Tibial artery (tissue), 4 donors: ENCODE measurements at regions not wholly inside any gene's neighbourhood (a gene's known extent, or its start where the extent isn't known, plus 50 kb on each side); places are given as distances from the start of the nearest gene placed in this dataset.

ENCODE experiments used
- DNase-seq, 2 donors: peaks; one replicate each; pipeline ENCODE4 v3.0.0-alpha.2; 2019
- H3K27ac ChIP-seq, 2 donors: fragments of 200-600 bp; sonication (generic) in 1 of 2; 1 replicate in 1 of 2; 2 replicates in 1 of 2; pipeline ENCODE4 v1.5.1; 2018 to 2019; ENCODE audit warnings: mild to moderate bottlenecking in 1 of 2
- H3K27me3 ChIP-seq, 2 donors: fragments of 200-600 bp; sonication (generic) in 1 of 2; one replicate each; pipeline versions ENCODE4 v1.5.1 to v1.6.0; 2016 to 2019
- H3K36me3 ChIP-seq, 3 donors: fragments of 200-600 bp; sonication (generic) in 2 of 3; one replicate each; pipeline ENCODE4 v1.5.1; 2016 to 2019; ENCODE audit warnings: mild to moderate bottlenecking in 2 of 3
- H3K4me1 ChIP-seq, 4 donors: fragments of 200-600 bp; sonication (generic) in 2 of 4; 1 replicate in 3 of 4; 2 replicates in 1 of 4; pipeline ENCODE4 v1.5.1; 2016 to 2019
- H3K4me3 ChIP-seq, 2 donors: fragments of 200-600 bp; sonication (generic) in 1 of 2; 1 replicate in 1 of 2; 2 replicates in 1 of 2; pipeline ENCODE4 v1.5.1; 2018 to 2019; ENCODE audit warnings: mild to moderate bottlenecking in 2 of 2
- H3K9me3 ChIP-seq, 3 donors: fragments of 200-600 bp; sonication (generic) in 1 of 3; one replicate each; pipeline ENCODE4 v1.5.1; 2016 to 2019
- CTCF ChIP-seq, 2 experiments: fragments of 200-600 bp in 1 of 2; fragments of 450-650 bp in 1 of 2; IDR thresholded peaks; one replicate each; pipeline ENCODE4 v1.5.1; 2017 to 2019; ENCODE audit warnings: antibody characterized with exemption in 2 of 2, mild to moderate bottlenecking in 1 of 2, moderate library complexity in 1 of 2
- intact Hi-C: fragments of 100-400 bp; cut with DNase I; formaldehyde crosslinking; loops from one replicate; pipeline ENCODE4 v1.15.0; 2023; ENCODE audit warnings: low total_unique reads

DNA sequence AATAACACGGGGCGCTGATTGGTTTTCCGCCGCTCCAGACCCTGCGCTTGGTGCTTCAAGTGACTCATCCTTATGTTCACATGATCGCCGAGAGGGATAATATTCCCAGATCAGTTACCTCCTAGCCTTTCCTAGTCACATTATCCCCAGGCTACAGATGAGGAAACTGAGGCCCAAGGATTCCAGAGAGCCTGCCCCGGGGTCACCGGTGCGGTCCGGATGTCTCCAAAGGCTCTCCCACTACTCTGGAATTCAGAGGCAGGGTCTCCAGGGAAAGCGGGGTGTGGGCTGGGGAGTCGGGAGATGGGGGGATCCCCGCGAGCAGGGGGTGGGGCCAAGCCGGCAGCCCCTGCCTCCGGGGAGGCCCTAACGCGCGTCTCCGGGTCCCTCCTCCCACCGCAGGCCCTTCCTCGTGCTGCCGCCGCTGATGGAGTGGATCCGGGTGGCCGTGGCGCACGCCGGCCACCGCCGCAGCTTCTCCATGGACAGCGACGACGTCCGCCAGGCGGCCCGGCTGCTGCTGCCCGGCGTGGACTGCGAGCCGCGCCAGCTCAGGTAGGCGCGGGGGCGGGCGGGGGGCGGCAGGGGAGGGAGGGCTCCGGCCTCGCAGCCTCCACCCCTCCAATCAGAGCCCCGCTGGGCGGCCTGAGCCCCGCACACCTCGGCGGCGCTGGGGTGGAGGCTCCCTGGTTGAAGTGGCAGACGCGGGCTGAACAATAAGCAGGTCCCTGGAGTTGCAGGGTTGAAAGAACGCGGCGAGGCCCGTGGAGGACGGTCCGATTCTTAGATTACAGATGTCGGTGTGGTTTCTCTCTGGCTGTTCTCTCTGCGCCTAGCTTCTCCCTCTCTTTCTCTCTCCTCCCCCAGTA lies 104.6 kb upstream of the PWP1 start:
- Histone ChIP-seq H3K9me3 (no peaks in the 10 kb centered on the region), H3K4me3 (peak overlapping the region in 1 of 2 donors; percentile 7), H3K4me1 (peaks cover 0 to 7% (median 3%) of the 10 kb centered on the region in 4 donors), H3K36me3 (no peaks in the 10 kb centered on the region), H3K27ac (no peak overlapping the region), H3K27me3 (peaks cover 0 to 23% of the 10 kb centered on the region in 2 donors)
- intact Hi-C loops: no loop called here
- no peak for DNase-seq
- no peak for TF ChIP-seq CTCF (IDR thresholded peaks at IDR 0.05)

DNA sequence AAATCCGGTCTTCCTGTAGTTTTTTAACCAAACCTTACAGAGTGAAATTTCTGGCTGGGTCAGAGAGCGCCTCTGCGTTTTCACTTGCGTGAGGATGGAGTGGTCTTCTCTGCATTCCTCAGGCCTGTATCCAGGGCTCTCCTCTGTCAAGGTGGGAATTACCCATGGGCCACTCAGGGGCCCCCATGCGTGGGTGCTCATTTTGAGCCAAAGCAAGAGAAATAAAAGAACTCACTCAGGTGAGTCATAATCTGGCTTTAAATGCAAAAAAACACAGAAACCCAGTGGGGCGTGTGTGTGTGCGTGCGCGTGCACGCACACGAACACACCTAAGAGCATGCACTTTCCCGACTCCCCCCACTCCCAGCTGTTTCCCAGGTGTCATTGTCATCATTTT lies 104.0 kb upstream of the PWP1 start:
- Histone ChIP-seq H3K4me3 (no peak overlapping the region), H3K9me3 (no peaks in the 10 kb centered on the region), H3K27ac (no peak overlapping the region), H3K4me1 (peaks cover 0 to 7% (median 3%) of the 10 kb centered on the region in 4 donors), H3K36me3 (no peaks in the 10 kb centered on the region), H3K27me3 (peaks cover 0 to 23% of the 10 kb centered on the region in 2 donors)
- intact Hi-C loops: no loop called here
- no peak for DNase-seq
- TF ChIP-seq CTCF (IDR thresholded peaks at IDR 0.05): no peak

GRCh38 chr12:107583551-107583950 lies 102.0 kb upstream of the PWP1 start:
- intact Hi-C loops: no loop called here
- no peak for TF ChIP-seq CTCF (IDR thresholded peaks at IDR 0.05)
- no peak overlapping the region for H3K4me3 ChIP-seq
- H3K4me1 ChIP-seq: peaks cover 0 to 7% (median 3%) of the 10 kb centered on the region in 4 donors
- peaks cover 0 to 11% (median 0%) of the 10 kb centered on the region in 3 donors for H3K9me3 ChIP-seq
- H3K36me3 ChIP-seq: no peaks in the 10 kb centered on the region
- no peak for DNase-seq
- H3K27me3 ChIP-seq: peaks cover 0 to 23% of the 10 kb centered on the region in 2 donors
- no peak overlapping the region for H3K27ac ChIP-seq

DNA sequence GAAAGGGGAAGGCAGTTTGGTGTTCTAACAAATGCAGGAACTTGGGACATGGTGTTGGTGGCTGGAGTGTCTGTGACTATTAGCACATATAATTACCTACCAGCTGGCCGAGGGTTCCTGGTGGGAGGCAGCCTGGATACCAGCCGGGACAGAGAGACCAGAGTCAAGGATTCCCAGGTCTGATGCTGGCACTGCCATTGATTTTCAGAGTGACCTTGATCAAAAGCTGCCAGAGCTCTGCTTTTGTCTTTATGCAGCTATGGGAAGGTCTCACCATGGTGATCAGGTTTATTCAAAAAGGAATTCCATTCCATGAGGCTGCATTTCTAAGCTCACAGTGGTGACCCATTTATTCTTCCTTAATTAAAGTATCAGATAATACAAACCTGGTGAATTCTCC lies 101.0 kb upstream of the PWP1 start:
- Histone ChIP-seq H3K27ac (no peak overlapping the region), H3K4me1 (peaks cover 0 to 7% (median 3%) of the 10 kb centered on the region in 4 donors)

DNA sequence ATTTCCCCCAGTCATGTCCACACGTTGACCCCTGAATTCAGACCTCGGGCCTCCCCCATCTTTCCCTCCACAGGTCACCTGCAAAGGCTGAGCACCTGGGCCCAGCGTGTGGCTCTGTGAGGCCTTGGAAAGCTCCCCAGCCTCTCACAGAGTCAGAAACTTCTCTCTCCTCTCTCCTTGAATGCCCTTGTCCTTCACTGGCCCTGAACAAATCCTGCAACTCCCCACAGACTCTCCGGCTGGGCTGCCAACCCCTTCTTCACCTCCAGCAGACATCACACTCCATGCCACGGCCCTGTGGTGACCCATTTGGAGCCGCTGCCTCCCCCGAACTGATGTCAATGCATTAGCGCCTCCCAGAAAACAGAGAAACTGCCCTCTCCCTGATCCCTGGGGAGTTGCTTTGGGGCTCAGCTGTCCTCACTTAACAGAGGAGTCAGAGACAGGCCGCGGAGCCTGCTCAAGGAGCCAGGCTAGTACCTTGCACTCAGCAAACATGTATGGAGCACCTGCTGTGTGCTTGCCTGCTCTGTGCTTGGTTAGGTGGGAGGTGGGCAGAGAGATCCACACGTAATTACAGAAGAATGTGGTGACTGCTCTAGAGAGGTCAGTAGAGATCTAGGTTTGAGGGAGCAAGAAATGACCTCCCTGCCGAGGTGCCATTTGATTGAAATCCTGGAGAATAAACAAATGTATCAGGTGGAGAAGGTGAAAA lies 99.2 kb upstream of the PWP1 start:
- TF ChIP-seq CTCF (IDR thresholded peaks at IDR 0.05): no peak
- no peak for DNase-seq
- Histone ChIP-seq H3K36me3 (no peaks in the 10 kb centered on the region), H3K27ac (no peak overlapping the region), H3K27me3 (peaks cover 0 to 11% of the 10 kb centered on the region in 2 donors), H3K9me3 (peaks cover 0 to 11% (median 0%) of the 10 kb centered on the region in 3 donors), H3K4me3 (no peak overlapping the region), H3K4me1 (no peaks in the 10 kb centered on the region)
- intact Hi-C loops: no loop called here

More for the DNA sequence above, 101.0 kb upstream of the PWP1 start:
- peaks cover 0 to 11% (median 0%) of the 10 kb centered on the region in 3 donors for H3K9me3 ChIP-seq
- TF ChIP-seq CTCF (IDR thresholded peaks at IDR 0.05): no peak
- H3K4me3 ChIP-seq: no peak overlapping the region
- H3K27me3 ChIP-seq: peaks cover 0 to 23% of the 10 kb centered on the region in 2 donors
- no peaks in the 10 kb centered on the region for H3K36me3 ChIP-seq
- DNase-seq: no peak
- intact Hi-C loops: no loop called here
